HEK293T (cell line): ENCODE measurements at regions not wholly inside any gene's neighbourhood (a gene's known extent, or its start where the extent isn't known, plus 50 kb on each side); places are given as distances from the start of the nearest gene placed in this dataset.

Source experiments
- CTCF ChIA-PET: fragments of 350-600 bp; formaldehyde crosslinking; extraction: SDS; loops from one replicate; lab custom pipeline; 2021; ENCODE audit warnings: antibody characterized with exemption, inconsistent platforms; lab: Yijun Ruan, JAX
- POLR2A ChIA-PET: fragments of 350-600 bp; formaldehyde crosslinking; extraction: SDS; loops from one replicate; lab custom pipeline; 2020; ENCODE audit warnings: antibody characterized with exemption, inconsistent platforms; lab: Yijun Ruan, JAX
- DNase-seq: peaks from one replicate; pipeline ENCODE4 v3.0.0; 2012; ENCODE audit warnings: mixed read lengths; ENCODE audit errors: extremely low spot score
- ARNT ChIP-seq: fragments of 450-650 bp; IDR thresholded peaks from 2 replicates; pipeline ENCODE4 v1.6.1; 2017; ENCODE audit warnings: mild to moderate bottlenecking
- BHLHE40 ChIP-seq: fragments of 450-650 bp; IDR thresholded peaks from 2 replicates; pipeline ENCODE4 v1.6.1; 2016; ENCODE audit warnings: mild to moderate bottlenecking, moderate library complexity, borderline replicate concordance
- CTBP1 ChIP-seq: fragments of 450-650 bp; IDR thresholded peaks from 2 replicates; pipeline ENCODE4 v1.6.1; 2016; ENCODE audit warnings: borderline replicate concordance
- ELF4 ChIP-seq: fragments of 450-650 bp; IDR thresholded peaks from 2 replicates; pipeline ENCODE4 v1.6.1; 2017; ENCODE audit warnings: antibody characterized with exemption
- FOXA1 ChIP-seq: fragments of 450-650 bp; IDR thresholded peaks from 2 replicates; pipeline ENCODE4 v1.6.1; 2016; ENCODE audit warnings: mild to moderate bottlenecking
- FOXK2 ChIP-seq: fragments of 450-650 bp; IDR thresholded peaks from 2 replicates; pipeline ENCODE4 v1.6.1; 2016; ENCODE audit warnings: mild to moderate bottlenecking
- FOXM1 ChIP-seq: fragments of 450-650 bp; IDR thresholded peaks from 2 replicates; pipeline ENCODE4 v1.6.1; 2017; ENCODE audit warnings: mild to moderate bottlenecking, borderline replicate concordance
- HDGF ChIP-seq: fragments of 450-650 bp; IDR thresholded peaks from 2 replicates; pipeline ENCODE4 v1.6.1; 2017; ENCODE audit warnings: antibody characterized with exemption, borderline replicate concordance
- L3MBTL2 ChIP-seq: fragments of 450-650 bp; conservative IDR thresholded peaks from 2 replicates; pipeline ENCODE4 v1.6.1; 2016; ENCODE audit warnings: mild to moderate bottlenecking
- LEF1 ChIP-seq: fragments of 450-650 bp; IDR thresholded peaks from 2 replicates; pipeline ENCODE4 v1.6.1; 2017; ENCODE audit warnings: mild to moderate bottlenecking, borderline replicate concordance
- NFRKB ChIP-seq: fragments of 450-650 bp; IDR thresholded peaks from 2 replicates; pipeline ENCODE4 v1.6.1; 2016; ENCODE audit warnings: mild to moderate bottlenecking, moderate library complexity
- SP1 ChIP-seq: fragments of 450-650 bp; IDR thresholded peaks from 2 replicates; pipeline ENCODE4 v1.6.1; 2017
- SUZ12 ChIP-seq: fragments of 450-650 bp; IDR thresholded peaks from 2 replicates; pipeline ENCODE4 v1.6.1; 2016; ENCODE audit warnings: mild to moderate bottlenecking
- TARDBP ChIP-seq: fragments of 450-650 bp; IDR thresholded peaks from 2 replicates; pipeline ENCODE4 v1.6.1; 2016
- ZNF384 ChIP-seq: fragments of 450-650 bp; IDR thresholded peaks from 2 replicates; pipeline ENCODE4 v1.6.1; 2016
- TF ChIP-seq, protein P1 (sequence below): fragments of 450-650 bp; IDR thresholded peaks from 2 replicates; pipeline ENCODE4 v1.6.1; 2016

DNA sequence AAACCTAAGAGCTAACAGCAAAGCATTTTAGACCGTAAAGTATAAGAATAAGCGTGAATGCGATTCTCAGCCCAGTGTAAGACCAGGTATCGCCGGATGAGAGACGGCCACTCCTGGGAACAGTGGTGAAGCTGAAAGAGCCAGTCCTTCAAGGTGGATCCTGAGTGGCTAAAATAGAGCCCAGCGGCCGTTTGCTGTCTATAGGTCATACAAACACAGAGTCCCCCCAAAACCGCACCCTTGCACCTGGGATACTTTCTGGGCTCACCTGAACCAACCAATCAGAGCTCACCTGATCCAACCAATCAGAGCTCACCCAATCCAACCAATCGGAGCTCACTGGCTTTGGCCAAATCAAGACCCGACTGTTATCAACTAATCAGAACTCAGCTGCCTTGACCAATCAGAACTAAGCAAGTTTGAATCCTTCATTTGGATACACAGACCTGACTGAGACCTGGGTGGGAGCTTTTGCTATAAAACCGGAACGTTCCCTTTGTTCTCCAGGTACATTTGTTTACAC lies 248.2 kb downstream of the DLL1 start:
- DNase-seq, result no peak
- ChIA-PET POLR2A (no interaction called here), CTCF (no interaction called here)
- TF ChIP-seq FOXK2 (no peak), FOXM1 (no peak), SP1 (no peak), CTBP1 (no peak), BHLHE40 (no peak), SUZ12 (no peak), HDGF (no peak), L3MBTL2 (no peak)
- TF ChIP-seq, protein P1, sequence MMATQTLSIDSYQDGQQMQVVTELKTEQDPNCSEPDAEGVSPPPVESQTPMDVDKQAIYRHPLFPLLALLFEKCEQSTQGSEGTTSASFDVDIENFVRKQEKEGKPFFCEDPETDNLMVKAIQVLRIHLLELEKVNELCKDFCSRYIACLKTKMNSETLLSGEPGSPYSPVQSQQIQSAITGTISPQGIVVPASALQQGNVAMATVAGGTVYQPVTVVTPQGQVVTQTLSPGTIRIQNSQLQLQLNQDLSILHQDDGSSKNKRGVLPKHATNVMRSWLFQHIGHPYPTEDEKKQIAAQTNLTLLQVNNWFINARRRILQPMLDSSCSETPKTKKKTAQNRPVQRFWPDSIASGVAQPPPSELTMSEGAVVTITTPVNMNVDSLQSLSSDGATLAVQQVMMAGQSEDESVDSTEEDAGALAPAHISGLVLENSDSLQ, result no peak

DNA sequence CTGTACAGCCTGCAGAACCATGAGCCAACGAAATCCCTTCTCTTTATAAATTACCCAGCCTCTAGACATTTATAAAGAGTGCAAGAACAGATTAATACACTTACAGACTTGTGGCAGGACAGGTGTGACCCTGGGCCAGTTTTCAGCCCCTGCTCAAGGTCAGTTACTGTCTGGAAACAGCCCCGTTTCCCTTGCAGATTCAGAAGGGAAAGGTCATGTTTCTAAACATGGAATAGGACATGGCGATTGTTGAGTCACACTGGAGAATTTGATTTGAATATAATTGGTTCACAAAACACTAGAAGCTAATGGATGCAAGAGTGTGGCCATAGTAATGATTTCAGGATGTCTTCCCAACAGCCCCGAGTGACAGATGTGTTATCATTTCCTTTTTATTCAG lies 248.8 kb downstream of the DLL1 start:
- TF ChIP-seq ZNF384 (no peak), TARDBP (no peak)
- no peak for DNase-seq
- ChIA-PET POLR2A (no interaction called here), CTCF (no interaction called here)

- TF ChIP-seq TARDBP, result no peak
- no peak for DNase-seq
- POLR2A ChIA-PET, result no interaction called here
- CTCF ChIA-PET, result no interaction called here
Observed at GRCh38 chr6:170041526-170041925, 249.4 kb downstream of the DLL1 start.

- TF ChIP-seq L3MBTL2 (no peak), ZNF384 (no peak), TARDBP (no peak), SUZ12 (no peak), ELF4 (no peak), CTBP1 (no peak), NFRKB (no peak)
- ChIA-PET POLR2A (no interaction called here), CTCF (no interaction called here)
- no peak for DNase-seq
Observed at GRCh38 chr6:170040906-170041305, 250.0 kb downstream of the DLL1 start.

DNA sequence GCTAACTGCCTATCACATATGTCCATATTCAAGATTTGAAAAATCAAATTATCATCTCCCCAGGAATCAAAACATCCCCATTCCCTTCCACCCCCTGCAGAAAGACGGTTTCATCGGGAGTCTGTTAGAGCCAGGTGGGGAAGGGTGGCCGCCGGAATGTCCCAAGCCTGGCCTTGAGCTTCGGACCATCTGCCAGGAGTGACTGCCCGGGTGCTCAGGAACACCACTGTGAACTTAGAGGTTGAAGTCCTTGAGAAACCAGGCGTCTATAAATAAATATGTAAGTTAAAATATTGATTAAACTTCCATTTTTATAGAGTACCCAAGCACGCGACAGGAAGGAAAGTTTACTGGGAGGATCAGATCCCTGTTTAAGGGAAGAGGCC lies 250.8 kb downstream of the DLL1 start:
- TF ChIP-seq SUZ12 (no peak), ZNF384 (no peak), L3MBTL2 (no peak), FOXM1 (no peak), TARDBP (no peak), LEF1 (no peak), FOXK2 (no peak), BHLHE40 (no peak), ELF4 (no peak), CTBP1 (no peak), HDGF (no peak), NFRKB (no peak), FOXA1 (no peak), ARNT (no peak), SP1 (no peak)
- TF ChIP-seq, protein P1, result no peak
- DNase-seq, result no peak
- CTCF ChIA-PET, result no interaction called here
- POLR2A ChIA-PET, result no interaction called here

GRCh38 chr6:170039156-170040114 lies 251.4 kb downstream of the DLL1 start:
- ChIA-PET POLR2A (no interaction called here), CTCF (interaction anchor here (0.6 kb wide), 1 partner anchor 1079 kb away, joined by 3 read pairs; no protein-coding TSS in a partner anchor)
- TF ChIP-seq TARDBP, result no peak
- TF ChIP-seq ZNF384, result no peak
- no peak for TF ChIP-seq BHLHE40
- TF ChIP-seq, protein P1, result no peak
- no peak for TF ChIP-seq FOXM1
- no peak for TF ChIP-seq LEF1
- no peak for TF ChIP-seq HDGF
- TF ChIP-seq ARNT, result no peak
- no peak for TF ChIP-seq FOXA1
- no peak for TF ChIP-seq SP1
- no peak for TF ChIP-seq NFRKB
- TF ChIP-seq SUZ12, result no peak
- TF ChIP-seq L3MBTL2, result no peak
- no peak for TF ChIP-seq CTBP1
- TF ChIP-seq FOXK2, result no peak
- no peak for TF ChIP-seq ELF4
- DNase-seq, result no peak
